MG63 (cell line): ENCODE measurements at regions not wholly inside any gene's neighbourhood (a gene's known extent, or its start where the extent isn't known, plus 50 kb on each side); places are given as distances from the start of the nearest gene placed in this dataset.
"Not testable (repeated sequence)": the region's sequence is repeated elsewhere in the genome, so short reads cannot be mapped to it uniquely, and the experiment has no call there.

ENCODE experiments used
- DNase-seq: peaks from one replicate; pipeline ENCODE4 v3.0.0-alpha.2; 2020
- H3K27me3 ChIP-seq: fragments of 250-450 bp; sonication (Bioruptor Pico); 2 replicates; pipeline ENCODE4 v1.5.1; 2020; ENCODE audit warnings: mild to moderate bottlenecking, moderate library complexity
- H3K36me3 ChIP-seq: fragments of 250-450 bp; sonication (Bioruptor Pico); 2 replicates; pipeline ENCODE4 v1.5.1; 2020; ENCODE audit warnings: mild to moderate bottlenecking, moderate library complexity
- H3K4me3 ChIP-seq: fragments of 250-450 bp; sonication (Bioruptor Pico); 2 replicates; pipeline ENCODE4 v1.5.1; 2020; ENCODE audit warnings: mild to moderate bottlenecking, moderate library complexity
- H3K9me3 ChIP-seq: fragments of 250-450 bp; sonication (Bioruptor Pico); 2 replicates; pipeline ENCODE4 v1.5.1; 2020; ENCODE audit warnings: mild to moderate bottlenecking, moderate library complexity

- DNase-seq: no peak
- no peaks in the 10 kb centered on the region for H3K9me3 ChIP-seq
- no peaks in the 10 kb centered on the region for H3K27me3 ChIP-seq
- no peaks in the 10 kb centered on the region for H3K36me3 ChIP-seq
- no peak overlapping the region for H3K4me3 ChIP-seq
Observed at GRCh38 chr5:57406641-57407040, 76.0 kb downstream of the ACTBL2 start.

- H3K36me3 ChIP-seq: no peaks in the 10 kb centered on the region
- no peak overlapping the region for H3K4me3 ChIP-seq
- DNase-seq: no peak
- no peaks in the 10 kb centered on the region for H3K9me3 ChIP-seq
- H3K27me3 ChIP-seq: no peaks in the 10 kb centered on the region
Observed at GRCh38 chr5:57405984-57406383, 76.6 kb downstream of the ACTBL2 start.

- DNase-seq: no peak
- H3K9me3 ChIP-seq: no peaks in the 10 kb centered on the region
- H3K36me3 ChIP-seq: no peaks in the 10 kb centered on the region
- no peak overlapping the region for H3K4me3 ChIP-seq
- no peaks in the 10 kb centered on the region for H3K27me3 ChIP-seq
Observed at GRCh38 chr5:57402761-57403160, 79.8 kb downstream of the ACTBL2 start.

GRCh38 chr5:57402348-57402747 is 80.3 kb downstream of the ACTBL2 start:
- Histone ChIP-seq H3K27me3 (no peaks in the 10 kb centered on the region), H3K9me3 (no peaks in the 10 kb centered on the region), H3K4me3 (no peak overlapping the region), H3K36me3 (no peaks in the 10 kb centered on the region)
- DNase-seq: no peak

GRCh38 chr5:57398413-57399093 is 84.1 kb downstream of the ACTBL2 start:
- no peaks in the 10 kb centered on the region for H3K36me3 ChIP-seq
- DNase-seq: no peak
- H3K4me3 ChIP-seq: no peak overlapping the region
- H3K27me3 ChIP-seq: no peaks in the 10 kb centered on the region
- H3K9me3 ChIP-seq: no peaks in the 10 kb centered on the region

GRCh38 chr5:57396701-57397100 is 85.9 kb downstream of the ACTBL2 start:
- DNase-seq: no peak
- Histone ChIP-seq H3K36me3 (no peaks in the 10 kb centered on the region), H3K27me3 (no peaks in the 10 kb centered on the region), H3K4me3 (no peak overlapping the region), H3K9me3 (no peaks in the 10 kb centered on the region)

- no peaks in the 10 kb centered on the region for H3K9me3 ChIP-seq
- no peaks in the 10 kb centered on the region for H3K27me3 ChIP-seq
- no peak overlapping the region for H3K4me3 ChIP-seq
- DNase-seq: no peak
- H3K36me3 ChIP-seq: no peaks in the 10 kb centered on the region
Observed at GRCh38 chr5:57394421-57395210, 88.0 kb downstream of the ACTBL2 start.

- no peaks in the 10 kb centered on the region for H3K36me3 ChIP-seq
- DNase-seq: no peak
- no peaks in the 10 kb centered on the region for H3K27me3 ChIP-seq
- H3K9me3 ChIP-seq: no peaks in the 10 kb centered on the region
- H3K4me3 ChIP-seq: no peak overlapping the region
Observed at GRCh38 chr5:57386958-57387357, 95.7 kb downstream of the ACTBL2 start.

GRCh38 chr5:57383093-57383861 is 99.3 kb downstream of the ACTBL2 start:
- Histone ChIP-seq H3K27me3 (no peaks in the 10 kb centered on the region), H3K36me3 (no peaks in the 10 kb centered on the region), H3K9me3 (no peaks in the 10 kb centered on the region), H3K4me3 (no peak overlapping the region)
- DNase-seq: peak; percentile 72

GRCh38 chr5:57382655-57383054 is 100.0 kb downstream of the ACTBL2 start:
- DNase-seq: no peak
- no peaks in the 10 kb centered on the region for H3K36me3 ChIP-seq
- H3K9me3 ChIP-seq: no peaks in the 10 kb centered on the region
- H3K27me3 ChIP-seq: no peaks in the 10 kb centered on the region
- H3K4me3 ChIP-seq: no peak overlapping the region

- Histone ChIP-seq H3K36me3 (no peaks in the 10 kb centered on the region), H3K27me3 (no peaks in the 10 kb centered on the region), H3K9me3 (no peaks in the 10 kb centered on the region), H3K4me3 (no peak overlapping the region)
- no peak for DNase-seq
Observed at GRCh38 chr5:57370376-57370775, 112.2 kb downstream of the ACTBL2 start.

GRCh38 chr5:57368010-57368409 is 114.6 kb downstream of the ACTBL2 start:
- no peaks in the 10 kb centered on the region for H3K9me3 ChIP-seq
- no peaks in the 10 kb centered on the region for H3K36me3 ChIP-seq
- H3K27me3 ChIP-seq: no peaks in the 10 kb centered on the region
- DNase-seq: no peak
- no peak overlapping the region for H3K4me3 ChIP-seq

GRCh38 chr5:57366744-57367143 is 115.9 kb downstream of the ACTBL2 start:
- Histone ChIP-seq H3K27me3 (no peaks in the 10 kb centered on the region), H3K4me3 (no peak overlapping the region), H3K36me3 (no peaks in the 10 kb centered on the region), H3K9me3 (no peaks in the 10 kb centered on the region)
- no peak for DNase-seq

- DNase-seq: no peak
- H3K9me3 ChIP-seq: no peaks in the 10 kb centered on the region
Observed at GRCh38 chr5:57362951-57363350, 119.7 kb downstream of the ACTBL2 start.

GRCh38 chr5:57360871-57361270 is 121.7 kb downstream of the ACTBL2 start:
- no peak overlapping the region for H3K4me3 ChIP-seq
- no peak for DNase-seq
- H3K27me3 ChIP-seq: no peaks in the 10 kb centered on the region
- no peaks in the 10 kb centered on the region for H3K9me3 ChIP-seq
- no peaks in the 10 kb centered on the region for H3K36me3 ChIP-seq

More at GRCh38 chr5:57362951-57363350, 119.7 kb downstream of the ACTBL2 start:
- H3K36me3 ChIP-seq: no peaks in the 10 kb centered on the region
- H3K4me3 ChIP-seq: no peak overlapping the region
- no peaks in the 10 kb centered on the region for H3K27me3 ChIP-seq

GRCh38 chr5:57358796-57359592 is 123.6 kb downstream of the ACTBL2 start:
- no peaks in the 10 kb centered on the region for H3K27me3 ChIP-seq
- no peaks in the 10 kb centered on the region for H3K9me3 ChIP-seq
- H3K4me3 ChIP-seq: no peak overlapping the region
- no peak for DNase-seq
- no peaks in the 10 kb centered on the region for H3K36me3 ChIP-seq

GRCh38 chr5:57356850-57357249 is 125.8 kb downstream of the ACTBL2 start:
- not testable (repeated sequence) for DNase-seq, H3K27me3 ChIP-seq, H3K36me3 ChIP-seq, H3K9me3 ChIP-seq, H3K4me3 ChIP-seq
